ENCODE measurements at regions not wholly inside any gene's neighbourhood (a gene's known extent, or its start where the extent isn't known, plus 50 kb on each side); places are given as distances from the start of the nearest gene placed in this dataset.

GRCh38 chr3:102712896-102713295, 278.1 kb downstream of the ZPLD1 start:
- Mint-ChIP-seq H3K36me3 (ENCODE audit: low read depth) (no peaks in the 10 kb centered on the region), H3K4me3 (no peak overlapping the region), H3K4me1 (no peaks in the 10 kb centered on the region), H3K27ac (no peak overlapping the region), H3K9me3 (no peaks in the 10 kb centered on the region), H3K27me3 (no peaks in the 10 kb centered on the region)
- intact Hi-C loops (cut with micrococcal nuclease): no loop called here
- TF ChIP-seq, protein P1, sequence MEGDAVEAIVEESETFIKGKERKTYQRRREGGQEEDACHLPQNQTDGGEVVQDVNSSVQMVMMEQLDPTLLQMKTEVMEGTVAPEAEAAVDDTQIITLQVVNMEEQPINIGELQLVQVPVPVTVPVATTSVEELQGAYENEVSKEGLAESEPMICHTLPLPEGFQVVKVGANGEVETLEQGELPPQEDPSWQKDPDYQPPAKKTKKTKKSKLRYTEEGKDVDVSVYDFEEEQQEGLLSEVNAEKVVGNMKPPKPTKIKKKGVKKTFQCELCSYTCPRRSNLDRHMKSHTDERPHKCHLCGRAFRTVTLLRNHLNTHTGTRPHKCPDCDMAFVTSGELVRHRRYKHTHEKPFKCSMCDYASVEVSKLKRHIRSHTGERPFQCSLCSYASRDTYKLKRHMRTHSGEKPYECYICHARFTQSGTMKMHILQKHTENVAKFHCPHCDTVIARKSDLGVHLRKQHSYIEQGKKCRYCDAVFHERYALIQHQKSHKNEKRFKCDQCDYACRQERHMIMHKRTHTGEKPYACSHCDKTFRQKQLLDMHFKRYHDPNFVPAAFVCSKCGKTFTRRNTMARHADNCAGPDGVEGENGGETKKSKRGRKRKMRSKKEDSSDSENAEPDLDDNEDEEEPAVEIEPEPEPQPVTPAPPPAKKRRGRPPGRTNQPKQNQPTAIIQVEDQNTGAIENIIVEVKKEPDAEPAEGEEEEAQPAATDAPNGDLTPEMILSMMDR (IDR thresholded peaks at IDR 0.05): no peak
- ChIA-PET CTCF (no interaction called here), POLR2A (no interaction called here)
- DNase-seq (no peak), ATAC-seq (ENCODE audit: low read depth) (no peak)

GRCh38 chr3:102714567-102714966, 279.8 kb downstream of the ZPLD1 start:
- Mint-ChIP-seq H3K27ac (no peak overlapping the region), H3K9me3 (no peaks in the 10 kb centered on the region), H3K36me3 (ENCODE audit: low read depth) (no peaks in the 10 kb centered on the region), H3K4me3 (no peak overlapping the region), H3K4me1 (no peaks in the 10 kb centered on the region), H3K27me3 (no peaks in the 10 kb centered on the region)
- ChIA-PET POLR2A (no interaction called here), CTCF (no interaction called here)
- TF ChIP-seq, protein P1 (IDR thresholded peaks at IDR 0.05): no peak
- no peak for DNase-seq
- intact Hi-C loops (cut with micrococcal nuclease): no loop called here
- ATAC-seq (ENCODE audit: low read depth): no peak

- Mint-ChIP-seq H3K27me3 (no peaks in the 10 kb centered on the region), H3K27ac (no peak overlapping the region), H3K4me1 (no peaks in the 10 kb centered on the region), H3K36me3 (ENCODE audit: low read depth) (no peaks in the 10 kb centered on the region), H3K9me3 (no peaks in the 10 kb centered on the region), H3K4me3 (no peak overlapping the region)
- ChIA-PET POLR2A (no interaction called here), CTCF (no interaction called here)
- DNase-seq (no peak), ATAC-seq (ENCODE audit: low read depth) (no peak)
- intact Hi-C loops (cut with micrococcal nuclease): no loop called here
- TF ChIP-seq, protein P1 (IDR thresholded peaks at IDR 0.05): no peak
Observed at GRCh38 chr3:102715030-102715697, 280.3 kb downstream of the ZPLD1 start.

DNA sequence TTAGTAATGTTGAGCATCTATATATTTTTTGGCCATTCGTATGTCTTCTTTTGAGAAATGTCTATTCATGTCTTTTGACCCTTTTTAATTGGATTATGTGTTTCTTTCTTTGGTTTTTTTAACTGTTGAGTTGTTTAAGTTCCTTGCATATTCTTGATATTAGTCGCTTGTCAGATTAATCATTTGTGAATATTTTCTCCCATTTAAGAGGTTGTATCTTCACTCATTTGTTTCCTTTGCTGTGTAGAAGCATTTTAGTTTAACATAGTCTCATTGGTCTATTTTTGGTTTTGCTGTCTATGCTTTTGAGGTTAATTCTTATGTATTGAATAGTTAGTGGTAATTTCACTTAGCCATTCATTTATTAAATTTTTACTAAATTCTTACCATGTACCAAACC, 283.8 kb downstream of the ZPLD1 start:
- no peak for ATAC-seq (ENCODE audit: low read depth)
- TF ChIP-seq, protein P1 (IDR thresholded peaks at IDR 0.05): no peak
- CTCF ChIA-PET: interaction anchor here (1.0 kb wide), 1 partner anchor 9 kb away, joined by 3 read pairs; no protein-coding TSS in a partner anchor
- POLR2A ChIA-PET: no interaction called here
- H3K9me3 Mint-ChIP-seq: no peaks in the 10 kb centered on the region
- H3K4me1 Mint-ChIP-seq: no peaks in the 10 kb centered on the region
- H3K27ac Mint-ChIP-seq: no peak overlapping the region
- no peaks in the 10 kb centered on the region for H3K36me3 Mint-ChIP-seq (ENCODE audit: low read depth)
- H3K4me3 Mint-ChIP-seq: no peak overlapping the region
- intact Hi-C loops (cut with micrococcal nuclease): no loop called here
- peaks cover 2% of the 10 kb centered on the region for H3K27me3 Mint-ChIP-seq
- DNase-seq: no peak

DNA sequence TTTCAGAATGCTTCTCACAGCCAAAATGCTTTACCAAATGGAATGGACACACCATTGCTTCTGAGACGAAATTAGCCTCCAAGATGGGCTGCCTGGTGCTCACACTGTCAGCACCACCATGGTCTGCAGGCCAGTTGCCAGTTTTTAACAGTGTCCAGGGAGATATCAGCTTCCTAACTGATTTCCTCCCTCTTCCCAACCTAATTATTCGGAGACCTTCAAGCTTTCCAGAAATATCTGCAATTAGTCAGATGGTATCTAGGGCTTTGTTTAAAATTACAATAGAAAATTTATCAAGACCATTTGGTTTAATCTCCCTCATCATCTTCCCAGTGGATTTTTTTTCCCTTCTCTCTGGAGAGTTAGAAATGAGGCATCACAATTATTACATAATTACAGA, 287.5 kb downstream of the ZPLD1 start:
- TF ChIP-seq, protein P1 (IDR thresholded peaks at IDR 0.05): no peak
- Mint-ChIP-seq H3K4me1 (no peaks in the 10 kb centered on the region), H3K4me3 (no peak overlapping the region), H3K36me3 (ENCODE audit: low read depth) (no peaks in the 10 kb centered on the region), H3K27ac (no peak overlapping the region), H3K9me3 (no peaks in the 10 kb centered on the region), H3K27me3 (peaks cover 2% of the 10 kb centered on the region)
- POLR2A ChIA-PET: no interaction called here
- DNase-seq (no peak), ATAC-seq (ENCODE audit: low read depth) (no peak)
- CTCF ChIA-PET: no interaction called here
- intact Hi-C loops (cut with micrococcal nuclease): no loop called here
